ENCODE measurements at regions not wholly inside any gene's neighbourhood (a gene's known extent, or its start where the extent isn't known, plus 50 kb on each side); places are given as distances from the start of the nearest gene placed in this dataset.

- Histone ChIP-seq H3K27ac (ENCODE audit: low read depth in 1 of 2, low read length in 1 of 2) (no peak overlapping the region), H3K9ac (ENCODE audit: insufficient read depth in 1 of 2, low read length in 2 of 2) (no peak overlapping the region), H3K9me3 (ENCODE audit: control insufficient read depth in 4 of 4, insufficient read depth in 3 of 4, low read length in 3 of 4) (peaks cover 0 to 2% (median 0%) of the 10 kb centered on the region in 4 donors), H3K36me3 (ENCODE audit: control insufficient read depth in 4 of 4, insufficient read depth in 4 of 4, low read length in 4 of 4) (no peaks in the 10 kb centered on the region), H3K4me1 (ENCODE audit: control insufficient read depth in 5 of 5, insufficient read depth in 5 of 5, low read length in 5 of 5) (no peaks in the 10 kb centered on the region), H3K4me3 (no peak overlapping the region), H3K27me3 (ENCODE audit: control insufficient read depth in 3 of 3, insufficient read depth in 3 of 3, low read length in 2 of 3) (peaks cover 0 to 2% (median 0%) of the 10 kb centered on the region in 3 donors)
- peak in 1 of 3 donors; percentile 1 for DNase-seq
- no peak for TF ChIP-seq CTCF (IDR thresholded peaks at IDR 0.05; ENCODE audit: control extremely low read depth, extremely low read depth)
- no peak for ATAC-seq (ENCODE audit: insufficient read depth, low FRiP score)
- WGBS, 2 donors: 32 to 36% methylated on average over 4 of the region's 4 CpGs
Observed at GRCh38 chr3:39750712-39751111, 58.7 kb upstream of the MYRIP start.

GRCh38 chr3:39751286-39751685, 58.1 kb upstream of the MYRIP start:
- Histone ChIP-seq H3K9ac (ENCODE audit: insufficient read depth in 1 of 2, low read length in 2 of 2) (no peak overlapping the region), H3K4me3 (no peak overlapping the region), H3K4me1 (ENCODE audit: control insufficient read depth in 5 of 5, insufficient read depth in 5 of 5, low read length in 5 of 5) (no peaks in the 10 kb centered on the region), H3K36me3 (ENCODE audit: control insufficient read depth in 4 of 4, insufficient read depth in 4 of 4, low read length in 4 of 4) (no peaks in the 10 kb centered on the region), H3K9me3 (ENCODE audit: control insufficient read depth in 4 of 4, insufficient read depth in 3 of 4, low read length in 3 of 4) (peaks cover 0 to 2% (median 0%) of the 10 kb centered on the region in 4 donors), H3K27me3 (ENCODE audit: control insufficient read depth in 3 of 3, insufficient read depth in 3 of 3, low read length in 2 of 3) (peaks cover 0 to 2% (median 0%) of the 10 kb centered on the region in 3 donors), H3K27ac (ENCODE audit: low read depth in 1 of 2, low read length in 1 of 2) (no peak overlapping the region)
- ATAC-seq (ENCODE audit: insufficient read depth, low FRiP score): no peak
- 31 to 33% methylated on average over 1 of the region's 1 CpG for WGBS, 2 donors
- TF ChIP-seq CTCF (IDR thresholded peaks at IDR 0.05; ENCODE audit: control extremely low read depth, extremely low read depth): no peak
- DNase-seq: no peak

- Histone ChIP-seq H3K27me3 (ENCODE audit: control insufficient read depth in 3 of 3, insufficient read depth in 3 of 3, low read length in 2 of 3) (peaks cover 0 to 2% (median 0%) of the 10 kb centered on the region in 3 donors), H3K9me3 (ENCODE audit: control insufficient read depth in 4 of 4, insufficient read depth in 3 of 4, low read length in 3 of 4) (peaks cover 0 to 2% (median 0%) of the 10 kb centered on the region in 4 donors), H3K9ac (ENCODE audit: insufficient read depth in 1 of 2, low read length in 2 of 2) (no peak overlapping the region), H3K4me3 (no peak overlapping the region), H3K36me3 (ENCODE audit: control insufficient read depth in 4 of 4, insufficient read depth in 4 of 4, low read length in 4 of 4) (no peaks in the 10 kb centered on the region), H3K27ac (ENCODE audit: low read depth in 1 of 2, low read length in 1 of 2) (no peak overlapping the region), H3K4me1 (ENCODE audit: control insufficient read depth in 5 of 5, insufficient read depth in 5 of 5, low read length in 5 of 5) (no peaks in the 10 kb centered on the region)
- no peak for TF ChIP-seq CTCF (IDR thresholded peaks at IDR 0.05; ENCODE audit: control extremely low read depth, extremely low read depth)
- ATAC-seq (ENCODE audit: insufficient read depth, low FRiP score) (no peak), DNase-seq (no peak)
- 81 to 95% methylated on average over 3 of the region's 3 CpGs for WGBS, 2 donors
Observed at GRCh38 chr3:39752019-39752637, 57.3 kb upstream of the MYRIP start.

GRCh38 chr3:39752751-39753150, 56.7 kb upstream of the MYRIP start:
- H3K4me1 ChIP-seq (ENCODE audit: control insufficient read depth in 5 of 5, insufficient read depth in 5 of 5, low read length in 5 of 5): peaks cover 0 to 2% (median 0%) of the 10 kb centered on the region in 5 donors
- no peak for DNase-seq
- H3K36me3 ChIP-seq (ENCODE audit: control insufficient read depth in 4 of 4, insufficient read depth in 4 of 4, low read length in 4 of 4): no peaks in the 10 kb centered on the region
- TF ChIP-seq CTCF (IDR thresholded peaks at IDR 0.05; ENCODE audit: control extremely low read depth, extremely low read depth): no peak
- H3K27ac ChIP-seq (ENCODE audit: low read depth in 1 of 2, low read length in 1 of 2): no peak overlapping the region
- H3K4me3 ChIP-seq: no peak overlapping the region
- 72 to 88% methylated on average over 1 of the region's 1 CpG for WGBS, 2 donors
- peaks cover 0 to 2% (median 0%) of the 10 kb centered on the region in 3 donors for H3K27me3 ChIP-seq (ENCODE audit: control insufficient read depth in 3 of 3, insufficient read depth in 3 of 3, low read length in 2 of 3)
- ATAC-seq (ENCODE audit: insufficient read depth, low FRiP score): no peak
- no peak overlapping the region for H3K9ac ChIP-seq (ENCODE audit: insufficient read depth in 1 of 2, low read length in 2 of 2)
- H3K9me3 ChIP-seq (ENCODE audit: control insufficient read depth in 4 of 4, insufficient read depth in 3 of 4, low read length in 3 of 4): peaks cover 0 to 2% (median 0%) of the 10 kb centered on the region in 4 donors
